A549 (cell line): ENCODE measurements at regions not wholly inside any gene's neighbourhood (a gene's known extent, or its start where the extent isn't known, plus 50 kb on each side); places are given as distances from the start of the nearest gene placed in this dataset.

Experiments
- ATAC-seq, 2 experiments: fragments of 200-7000 bp in 1 of 2; fragments of >200 bp in 1 of 2; cut with Nextera tagmentation in 1 of 2; cut with Tn5 transposase in 1 of 2; 3 replicates each; pipeline versions ENCODE4 v1.8.0 to v1.9.1; 2018 to 2020; ENCODE audit warnings: mild to moderate bottlenecking in 1 of 2, moderate library complexity in 1 of 2
- CTCF ChIA-PET: fragments of 300-600 bp; sonication (Branson Sonifier 250); formaldehyde crosslinking; extraction: SDS; loops from one replicate; lab custom pipeline; 2021; ENCODE audit warnings: antibody characterized with exemption, inconsistent platforms; lab: Yijun Ruan, JAX
- POLR2A ChIA-PET: fragments of 350-600 bp; formaldehyde crosslinking; extraction: SDS; loops from one replicate; lab custom pipeline; 2021; ENCODE audit warnings: antibody characterized with exemption, inconsistent platforms; lab: Yijun Ruan, JAX
- DNase-seq, 2 experiments: peaks; one replicate each; pipeline versions ENCODE4 v3.0.0 to v3.0.0-alpha.2; 2011 to 2016; ENCODE audit warnings: low read depth in 1 of 2, low spot score in 1 of 2
- FAIRE-seq: peaks from 2 replicates; lab custom pipeline; 2011; peaks lifted over from hg19 to GRCh38; lab: Jason Lieb, UNC
- H3K27ac ChIP-seq, 2 experiments: fragments of >200 bp; sonication (Bioruptor Twin); formaldehyde crosslinking; 3 replicates each; pipeline ENCODE4 v1.5.1; 2016 to 2017
- H3K4me1 ChIP-seq: fragments of >200 bp; sonication (Bioruptor Twin); formaldehyde crosslinking; 3 replicates; pipeline ENCODE4 v1.6.1; 2016
- H3K4me2 ChIP-seq: fragments of >200 bp; sonication (Bioruptor Twin); formaldehyde crosslinking; 3 replicates; pipeline ENCODE4 v1.6.1; 2016
- H3K4me3 ChIP-seq: fragments of >200 bp; sonication (Bioruptor Twin); formaldehyde crosslinking; 3 replicates; pipeline ENCODE4 v1.5.1; 2016
- H3K9me3 ChIP-seq: fragments of >200 bp; sonication (Bioruptor Twin); formaldehyde crosslinking; 3 replicates; pipeline ENCODE4 v1.6.1; 2016
- CBX2 ChIP-seq: fragments of 200-600 bp; sonication (generic); IDR thresholded peaks from 2 replicates; pipeline ENCODE4 v1.6.1; 2016; ENCODE audit warnings: low read depth, mild to moderate bottlenecking, borderline replicate concordance
- EHMT2 ChIP-seq: fragments of 200-600 bp; sonication (generic); IDR thresholded peaks from 2 replicates; pipeline ENCODE4 v1.6.1; 2016; ENCODE audit warnings: antibody characterized with exemption, low read depth, mild to moderate bottlenecking, moderate library complexity
- ESRRA ChIP-seq: fragments of 150-350 bp; IDR thresholded peaks from 2 replicates; pipeline ENCODE4 v1.6.1; 2014; ENCODE audit warnings: mild to moderate bottlenecking, low read length, borderline replicate concordance
- HOXB13 ChIP-seq: fragments of 250-450 bp; sonication (Bioruptor Pico); IDR thresholded peaks from 2 replicates; pipeline ENCODE4 v1.5.0; 2020; ENCODE audit warnings: low read depth, mild to moderate bottlenecking, moderate library complexity
- JUN ChIP-seq, 2 experiments: fragments of >200 bp; sonication (Bioruptor Twin); formaldehyde crosslinking; IDR thresholded peaks; 2 replicates in 1 of 2; 3 replicates in 1 of 2; pipeline ENCODE4 v1.6.1; 2016 to 2017
- JUNB ChIP-seq: fragments of >200 bp; sonication (Bioruptor Twin); formaldehyde crosslinking; IDR thresholded peaks from 2 replicates; pipeline ENCODE4 v1.6.1; 2016
- KDM1A ChIP-seq: fragments of 200-600 bp; sonication (generic); IDR thresholded peaks from 2 replicates; pipeline ENCODE4 v1.6.1; 2016; ENCODE audit warnings: low read depth, mild to moderate bottlenecking
- KDM5A ChIP-seq: fragments of 200-600 bp; sonication (generic); IDR thresholded peaks from 2 replicates; pipeline ENCODE4 v1.6.1; 2016; ENCODE audit warnings: antibody characterized with exemption, mild to moderate bottlenecking
- MAZ ChIP-seq: fragments of 150-350 bp; IDR thresholded peaks from 2 replicates; pipeline ENCODE4 v1.6.1; 2014; ENCODE audit warnings: antibody characterized with exemption, low read depth, low read length, borderline replicate concordance
- NPAS2 ChIP-seq: fragments of 250-450 bp; sonication (Bioruptor Pico); IDR thresholded peaks from 2 replicates; pipeline ENCODE4 v1.8.0; 2022; ENCODE audit warnings: mild to moderate bottlenecking, moderate library complexity, borderline replicate concordance
- POLR2AphosphoS2 ChIP-seq: conservative IDR thresholded peaks from 2 replicates; pipeline ENCODE4 v1.6.1; 2012; ENCODE audit warnings: low read length, improper control_type of control experiment, inconsistent platforms
- RAD21 ChIP-seq, 2 experiments: fragments of >200 bp in 1 of 2; sonication (Bioruptor Twin) in 1 of 2; formaldehyde crosslinking in 1 of 2; IDR thresholded peaks in 1 of 2; conservative IDR thresholded peaks in 1 of 2; 2 replicates in 1 of 2; 3 replicates in 1 of 2; pipeline ENCODE4 v1.6.1; 2012 to 2018; ENCODE audit warnings: inconsistent platforms in 1 of 2
- RARB ChIP-seq: fragments of 250-450 bp; sonication (Bioruptor Pico); IDR thresholded peaks from 2 replicates; pipeline ENCODE4 v1.8.0; 2021; ENCODE audit warnings: mild to moderate bottlenecking, moderate library complexity
- ZC3H11A ChIP-seq: fragments of 450-650 bp; IDR thresholded peaks from 2 replicates; pipeline ENCODE4 v1.6.1; 2014; ENCODE audit warnings: antibody characterized with exemption, mild to moderate bottlenecking
- ZFP36 ChIP-seq: fragments of 450-650 bp; IDR thresholded peaks from 2 replicates; pipeline ENCODE4 v1.6.1; 2014; ENCODE audit warnings: borderline replicate concordance; ENCODE audit not compliant: partially characterized antibody
- ZNF302 ChIP-seq: fragments of 250-450 bp; sonication (Bioruptor Pico); IDR thresholded peaks from 2 replicates; pipeline ENCODE4 v1.9.0; 2021; ENCODE audit warnings: inconsistent platforms, mild to moderate bottlenecking, moderate library complexity
- ZSCAN20 ChIP-seq: fragments of 250-450 bp; sonication (Bioruptor Pico); IDR thresholded peaks from 2 replicates; pipeline ENCODE4 v1.8.0; 2022; ENCODE audit warnings: mild to moderate bottlenecking, moderate library complexity
- WGBS: methylation state at CpG from one replicate; pipeline ENCODE4 v1.1.6; 2017; ENCODE audit errors: missing lambda C conversion rate; 5-methylcytosine and 5-hydroxymethylcytosine counted together
- TF ChIP-seq, protein P1 (sequence below): fragments of >200 bp; sonication (Bioruptor Twin); formaldehyde crosslinking; IDR thresholded peaks from 3 replicates; pipeline ENCODE4 v1.6.1; 2016
- TF ChIP-seq, protein P2 (sequence below): fragments of >200 bp; sonication (Bioruptor Twin); formaldehyde crosslinking; IDR thresholded peaks from 2 replicates; pipeline ENCODE4 v1.6.1; 2016
- TF ChIP-seq, protein P3 (sequence below): fragments of >200 bp; sonication (Bioruptor Twin); formaldehyde crosslinking; IDR thresholded peaks from 3 replicates; pipeline ENCODE4 v1.5.1; 2016
- TF ChIP-seq, protein P4 (sequence below): IDR thresholded peaks from 2 replicates; pipeline ENCODE4 v1.6.1; 2012; ENCODE audit warnings: low read depth, borderline replicate concordance

DNA sequence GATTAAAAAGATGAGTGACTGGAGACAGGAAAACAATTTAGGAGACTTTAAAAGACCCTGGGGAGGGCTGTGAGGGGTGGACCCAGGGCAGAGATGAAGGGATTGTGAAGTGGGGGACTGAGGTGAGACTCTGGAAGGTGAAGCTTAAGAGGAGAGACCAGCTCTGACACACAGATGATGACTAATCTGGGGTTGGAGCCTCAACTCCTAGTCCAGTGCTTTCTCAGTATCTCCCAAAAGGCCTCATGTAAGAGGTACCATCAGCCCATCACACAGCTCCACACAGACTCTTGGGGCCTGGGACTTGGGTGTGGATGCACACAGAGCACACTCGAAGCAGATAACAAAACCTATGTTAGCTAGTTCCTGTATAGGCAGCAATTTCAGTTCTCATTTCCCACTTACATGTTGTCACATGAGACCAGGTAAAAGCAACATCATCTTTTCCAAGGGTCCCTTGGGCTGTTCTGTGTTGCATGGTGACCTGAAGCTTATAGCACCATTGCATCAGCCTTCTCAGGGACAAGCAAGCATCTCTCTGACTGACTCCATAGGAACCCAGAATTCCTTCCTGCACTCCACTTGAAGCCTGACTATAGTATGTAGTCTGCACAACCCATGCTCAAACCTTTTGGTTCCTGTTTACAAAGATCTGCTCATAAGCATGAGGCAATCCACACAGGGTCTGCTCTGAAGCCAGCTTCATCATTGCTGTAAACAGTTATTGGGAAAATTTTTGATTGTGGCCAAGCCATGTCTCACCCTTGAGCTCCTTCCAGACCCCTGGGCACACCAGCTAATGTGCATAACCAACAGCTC is 88.6 kb upstream of the MYCBP2 start:
- FAIRE-seq (no peak), ATAC-seq (no peak), DNase-seq (no peak)
- CTCF ChIA-PET = interaction anchor here (1.2 kb wide), 1 partner anchor 18 kb away, joined by 3 read pairs; no protein-coding TSS in a partner anchor
- Histone ChIP-seq H3K4me1 (no peaks in the 10 kb centered on the region), H3K4me3 (no peak overlapping the region), H3K27ac (no peak overlapping the region), H3K4me2 (no peak overlapping the region), H3K9me3 (no peaks in the 10 kb centered on the region)
- TF ChIP-seq ZFP36 = no peak
- TF ChIP-seq JUNB = no peak
- TF ChIP-seq, protein P1, sequence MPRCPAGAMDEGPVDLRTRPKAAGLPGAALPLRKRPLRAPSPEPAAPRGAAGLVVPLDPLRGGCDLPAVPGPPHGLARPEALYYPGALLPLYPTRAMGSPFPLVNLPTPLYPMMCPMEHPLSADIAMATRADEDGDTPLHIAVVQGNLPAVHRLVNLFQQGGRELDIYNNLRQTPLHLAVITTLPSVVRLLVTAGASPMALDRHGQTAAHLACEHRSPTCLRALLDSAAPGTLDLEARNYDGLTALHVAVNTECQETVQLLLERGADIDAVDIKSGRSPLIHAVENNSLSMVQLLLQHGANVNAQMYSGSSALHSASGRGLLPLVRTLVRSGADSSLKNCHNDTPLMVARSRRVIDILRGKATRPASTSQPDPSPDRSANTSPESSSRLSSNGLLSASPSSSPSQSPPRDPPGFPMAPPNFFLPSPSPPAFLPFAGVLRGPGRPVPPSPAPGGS = no peak
- no peak for TF ChIP-seq ESRRA
- TF ChIP-seq, protein P2, sequence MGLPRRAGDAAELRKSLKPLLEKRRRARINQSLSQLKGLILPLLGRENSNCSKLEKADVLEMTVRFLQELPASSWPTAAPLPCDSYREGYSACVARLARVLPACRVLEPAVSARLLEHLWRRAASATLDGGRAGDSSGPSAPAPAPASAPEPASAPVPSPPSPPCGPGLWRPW = no peak
- no peak for TF ChIP-seq POLR2AphosphoS2
- TF ChIP-seq, protein P3, sequence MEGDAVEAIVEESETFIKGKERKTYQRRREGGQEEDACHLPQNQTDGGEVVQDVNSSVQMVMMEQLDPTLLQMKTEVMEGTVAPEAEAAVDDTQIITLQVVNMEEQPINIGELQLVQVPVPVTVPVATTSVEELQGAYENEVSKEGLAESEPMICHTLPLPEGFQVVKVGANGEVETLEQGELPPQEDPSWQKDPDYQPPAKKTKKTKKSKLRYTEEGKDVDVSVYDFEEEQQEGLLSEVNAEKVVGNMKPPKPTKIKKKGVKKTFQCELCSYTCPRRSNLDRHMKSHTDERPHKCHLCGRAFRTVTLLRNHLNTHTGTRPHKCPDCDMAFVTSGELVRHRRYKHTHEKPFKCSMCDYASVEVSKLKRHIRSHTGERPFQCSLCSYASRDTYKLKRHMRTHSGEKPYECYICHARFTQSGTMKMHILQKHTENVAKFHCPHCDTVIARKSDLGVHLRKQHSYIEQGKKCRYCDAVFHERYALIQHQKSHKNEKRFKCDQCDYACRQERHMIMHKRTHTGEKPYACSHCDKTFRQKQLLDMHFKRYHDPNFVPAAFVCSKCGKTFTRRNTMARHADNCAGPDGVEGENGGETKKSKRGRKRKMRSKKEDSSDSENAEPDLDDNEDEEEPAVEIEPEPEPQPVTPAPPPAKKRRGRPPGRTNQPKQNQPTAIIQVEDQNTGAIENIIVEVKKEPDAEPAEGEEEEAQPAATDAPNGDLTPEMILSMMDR = no peak
- TF ChIP-seq KDM1A = no peak
- TF ChIP-seq KDM5A = no peak
- TF ChIP-seq EHMT2 = no peak
- TF ChIP-seq ZNF302 (CRISPR knock-in tag) = no peak
- no peak for TF ChIP-seq NPAS2 (CRISPR knock-in tag)
- no peak for TF ChIP-seq RARB (CRISPR knock-in tag)
- TF ChIP-seq MAZ = no peak
- no peak for TF ChIP-seq CBX2
- TF ChIP-seq ZSCAN20 (CRISPR knock-in tag) = no peak
- 0% methylated on average over 1 of the region's 1 CpG for WGBS
- POLR2A ChIA-PET = no interaction called here

DNA sequence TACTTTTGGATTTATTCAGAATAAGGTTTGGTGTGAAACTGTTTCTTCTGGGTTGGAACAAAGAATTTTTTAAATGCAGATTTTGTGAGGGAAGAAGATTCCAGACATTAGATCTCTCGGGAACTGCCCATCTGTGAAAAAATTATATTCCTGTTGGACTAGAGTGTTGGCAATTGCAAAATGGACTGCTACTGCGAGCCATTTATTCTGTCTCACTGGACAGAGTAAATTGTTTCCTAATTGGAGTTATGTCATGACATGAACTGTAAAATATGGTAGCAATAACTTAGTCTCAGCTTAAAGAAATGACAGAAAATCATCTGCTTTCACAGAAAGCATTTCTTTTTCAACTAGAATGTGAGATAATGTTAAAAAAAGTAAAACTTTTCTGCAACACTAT is 86.0 kb upstream of the MYCBP2 start:
- no peak overlapping the region for H3K27ac ChIP-seq
- WGBS = 46% methylated on average over 2 of the region's 2 CpGs
- H3K4me3 ChIP-seq = no peak overlapping the region
- CTCF ChIA-PET = no interaction called here
- no peak for FAIRE-seq
- POLR2A ChIA-PET = no interaction called here
- H3K4me1 ChIP-seq = no peaks in the 10 kb centered on the region
- no peak overlapping the region for H3K4me2 ChIP-seq
- H3K9me3 ChIP-seq = no peaks in the 10 kb centered on the region
- TF ChIP-seq EHMT2 = no peak
- TF ChIP-seq ZC3H11A = no peak
- TF ChIP-seq, protein P1 = no peak
- no peak for TF ChIP-seq KDM1A
- no peak for TF ChIP-seq HOXB13 (CRISPR knock-in tag)
- TF ChIP-seq ZNF302 (CRISPR knock-in tag) = no peak
- no peak for TF ChIP-seq RAD21 (conservative IDR thresholded peaks at IDR 0.05 in 1 of 2, IDR thresholded peaks at IDR 0.05 in 1 of 2)
- TF ChIP-seq, protein P4, sequence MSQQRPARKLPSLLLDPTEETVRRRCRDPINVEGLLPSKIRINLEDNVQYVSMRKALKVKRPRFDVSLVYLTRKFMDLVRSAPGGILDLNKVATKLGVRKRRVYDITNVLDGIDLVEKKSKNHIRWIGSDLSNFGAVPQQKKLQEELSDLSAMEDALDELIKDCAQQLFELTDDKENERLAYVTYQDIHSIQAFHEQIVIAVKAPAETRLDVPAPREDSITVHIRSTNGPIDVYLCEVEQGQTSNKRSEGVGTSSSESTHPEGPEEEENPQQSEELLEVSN = no peak
- TF ChIP-seq RARB (CRISPR knock-in tag) = no peak
- no peak for TF ChIP-seq JUN (IDR thresholded peaks at IDR 0.05)
- no peak for ATAC-seq
- DNase-seq = no peak
